Loucy (cell line): ENCODE measurements at regions not wholly inside any gene's neighbourhood (a gene's known extent, or its start where the extent isn't known, plus 50 kb on each side); places are given as distances from the start of the nearest gene placed in this dataset.

Source experiments
- H2AFZ ChIP-seq: fragments of 200-600 bp; sonication (generic); 2 replicates; pipeline ENCODE4 v1.6.0; 2016; ENCODE audit warnings: antibody characterized with exemption, mild to moderate bottlenecking, low read length, moderate library complexity
- H3F3A ChIP-seq: fragments of 200-600 bp; 2 replicates; pipeline ENCODE4 v1.6.0; 2016; ENCODE audit warnings: antibody characterized with exemption, low read depth, mild to moderate bottlenecking
- H3K27me3 ChIP-seq: fragments of 200-600 bp; sonication (generic); 2 replicates; pipeline ENCODE4 v1.6.1; 2014; ENCODE audit warnings: low read length, mild to moderate bottlenecking; ENCODE audit not compliant: insufficient read depth, poor library complexity, severe bottlenecking
- H3K36me3 ChIP-seq: fragments of 200-600 bp; sonication (generic); 2 replicates; pipeline ENCODE4 v1.6.1; 2016; ENCODE audit warnings: low read length; ENCODE audit not compliant: insufficient read depth
- H3K4me1 ChIP-seq: fragments of 200-600 bp; sonication (generic); 2 replicates; pipeline ENCODE4 v1.5.1; 2014; ENCODE audit warnings: low read length, mild to moderate bottlenecking; ENCODE audit not compliant: insufficient read depth, poor library complexity, severe bottlenecking
- H3K4me2 ChIP-seq: fragments of 200-600 bp; sonication (generic); 2 replicates; pipeline ENCODE4 v1.6.0; 2014; ENCODE audit warnings: antibody characterized with exemption, low read length, low read depth, mild to moderate bottlenecking; ENCODE audit not compliant: poor library complexity, severe bottlenecking
- H3K4me3 ChIP-seq: fragments of 200-600 bp; sonication (generic); 2 replicates; pipeline ENCODE4 v1.5.1; 2014; ENCODE audit warnings: low read length, mild to moderate bottlenecking, mixed read lengths; ENCODE audit not compliant: poor library complexity, severe bottlenecking
- H3K79me2 ChIP-seq: fragments of 200-600 bp; sonication (generic); 2 replicates; pipeline ENCODE4 v1.6.1; 2014; ENCODE audit warnings: low read length; ENCODE audit not compliant: insufficient read depth
- H3K9ac ChIP-seq: fragments of 200-600 bp; sonication (generic); 2 replicates; pipeline ENCODE4 v1.6.0; 2014; ENCODE audit warnings: mild to moderate bottlenecking, low read depth, low read length, moderate library complexity; ENCODE audit not compliant: poor library complexity, severe bottlenecking
- H3K9me2 ChIP-seq: fragments of 200-600 bp; sonication (generic); replicated peaks from 2 replicates; pipeline ENCODE4 v1.6.1; 2016; ENCODE audit warnings: low read depth, low read length, mixed read lengths
- H3K9me3 ChIP-seq: fragments of 200-600 bp; sonication (generic); 2 replicates; pipeline ENCODE4 v1.6.1; 2014; ENCODE audit warnings: mild to moderate bottlenecking, antibody characterized with exemption, low read length, low read depth; ENCODE audit not compliant: insufficient read depth
- H4K20me1 ChIP-seq: fragments of 200-600 bp; sonication (generic); 2 replicates; pipeline ENCODE4 v1.6.0; 2014; ENCODE audit warnings: antibody characterized with exemption, low read length, mild to moderate bottlenecking; ENCODE audit not compliant: insufficient read depth, poor library complexity, severe bottlenecking
- EZH2phosphoT487 ChIP-seq: fragments of 200-600 bp; IDR thresholded peaks from 2 replicates; pipeline ENCODE4 v1.6.1; 2018; ENCODE audit warnings: antibody characterized with exemption, mild to moderate bottlenecking, moderate library complexity, borderline replicate concordance
- TF ChIP-seq, protein P1 (sequence below): fragments of 200-600 bp; sonication (generic); conservative IDR thresholded peaks from 2 replicates; pipeline ENCODE4 v1.5.1; 2014; ENCODE audit warnings: mild to moderate bottlenecking, antibody characterized with exemption, low read length

GRCh38 chr10:113414543-113414942, 138.3 kb upstream of the HABP2 start:
- Histone ChIP-seq H3K79me2 (no peaks in the 10 kb centered on the region), H3K4me2 (no peak overlapping the region), H3K36me3 (no peaks in the 10 kb centered on the region), H3F3A (no peaks in the 10 kb centered on the region), H2AFZ (no peak overlapping the region), H3K27me3 (no peaks in the 10 kb centered on the region), H4K20me1 (no peaks in the 10 kb centered on the region), H3K9me3 (no peaks in the 10 kb centered on the region), H3K9ac (no peak overlapping the region), H3K4me3 (no peak overlapping the region), H3K4me1 (no peaks in the 10 kb centered on the region), H3K9me2 (no peaks in the 10 kb centered on the region)
- TF ChIP-seq, protein P1, sequence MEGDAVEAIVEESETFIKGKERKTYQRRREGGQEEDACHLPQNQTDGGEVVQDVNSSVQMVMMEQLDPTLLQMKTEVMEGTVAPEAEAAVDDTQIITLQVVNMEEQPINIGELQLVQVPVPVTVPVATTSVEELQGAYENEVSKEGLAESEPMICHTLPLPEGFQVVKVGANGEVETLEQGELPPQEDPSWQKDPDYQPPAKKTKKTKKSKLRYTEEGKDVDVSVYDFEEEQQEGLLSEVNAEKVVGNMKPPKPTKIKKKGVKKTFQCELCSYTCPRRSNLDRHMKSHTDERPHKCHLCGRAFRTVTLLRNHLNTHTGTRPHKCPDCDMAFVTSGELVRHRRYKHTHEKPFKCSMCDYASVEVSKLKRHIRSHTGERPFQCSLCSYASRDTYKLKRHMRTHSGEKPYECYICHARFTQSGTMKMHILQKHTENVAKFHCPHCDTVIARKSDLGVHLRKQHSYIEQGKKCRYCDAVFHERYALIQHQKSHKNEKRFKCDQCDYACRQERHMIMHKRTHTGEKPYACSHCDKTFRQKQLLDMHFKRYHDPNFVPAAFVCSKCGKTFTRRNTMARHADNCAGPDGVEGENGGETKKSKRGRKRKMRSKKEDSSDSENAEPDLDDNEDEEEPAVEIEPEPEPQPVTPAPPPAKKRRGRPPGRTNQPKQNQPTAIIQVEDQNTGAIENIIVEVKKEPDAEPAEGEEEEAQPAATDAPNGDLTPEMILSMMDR = no peak
- no peak for TF ChIP-seq EZH2phosphoT487

- Histone ChIP-seq H3K36me3 (no peaks in the 10 kb centered on the region), H3K79me2 (no peaks in the 10 kb centered on the region), H3K4me1 (no peaks in the 10 kb centered on the region), H3K9me2 (no peaks in the 10 kb centered on the region), H3K4me3 (no peak overlapping the region), H2AFZ (no peak overlapping the region), H3K9me3 (no peaks in the 10 kb centered on the region), H4K20me1 (no peaks in the 10 kb centered on the region), H3F3A (no peaks in the 10 kb centered on the region), H3K27me3 (no peaks in the 10 kb centered on the region), H3K4me2 (no peak overlapping the region), H3K9ac (no peak overlapping the region)
- no peak for TF ChIP-seq EZH2phosphoT487
- TF ChIP-seq, protein P1 = no peak
Measured at GRCh38 chr10:113415246-113415645, 137.6 kb upstream of the HABP2 start.

GRCh38 chr10:113420057-113420732, 132.7 kb upstream of the HABP2 start:
- Histone ChIP-seq H3K27me3 (no peaks in the 10 kb centered on the region), H3K36me3 (no peaks in the 10 kb centered on the region), H3K4me1 (no peaks in the 10 kb centered on the region), H3F3A (no peaks in the 10 kb centered on the region), H2AFZ (no peak overlapping the region), H3K4me2 (no peak overlapping the region), H3K9me2 (no peaks in the 10 kb centered on the region), H3K9me3 (no peaks in the 10 kb centered on the region; the same call in 1 of the 2 replicates), H3K9ac (no peak overlapping the region), H4K20me1 (no peaks in the 10 kb centered on the region), H3K4me3 (no peak overlapping the region), H3K79me2 (no peaks in the 10 kb centered on the region)
- TF ChIP-seq EZH2phosphoT487 = no peak
- TF ChIP-seq, protein P1 = no peak
